ENCODE measurements at regions not wholly inside any gene's neighbourhood (a gene's known extent, or its start where the extent isn't known, plus 50 kb on each side); places are given as distances from the start of the nearest gene placed in this dataset.
A peak's percentile ranks its signal among the peaks of the same experiment; 100 is the strongest.

GRCh38 chr18:54030434-54030833 lies 194.0 kb downstream of the MBD2 start:
- no peak for DNase-seq
- in situ Hi-C loops (cut with MboI; ENCODE audit: low pct_unique_long_range_greater_than_20kb, low sequenced_read_pairs), result no loop called here

GRCh38 chr18:54023471-54023870 lies 201.0 kb downstream of the MBD2 start:
- in situ Hi-C loops (cut with MboI; ENCODE audit: low pct_unique_long_range_greater_than_20kb, low sequenced_read_pairs), result no loop called here
- peak; percentile 41 for DNase-seq

- no peak for DNase-seq
- in situ Hi-C loops (cut with MboI; ENCODE audit: low pct_unique_long_range_greater_than_20kb, low sequenced_read_pairs), result no loop called here
Observed at GRCh38 chr18:54020966-54021365, 203.5 kb downstream of the MBD2 start.

- in situ Hi-C loops (cut with MboI; ENCODE audit: low pct_unique_long_range_greater_than_20kb, low sequenced_read_pairs), result no loop called here
- no peak for DNase-seq
Observed at GRCh38 chr18:54020156-54020745, 204.2 kb downstream of the MBD2 start.

- DNase-seq, result no peak
- in situ Hi-C loops (cut with MboI; ENCODE audit: low pct_unique_long_range_greater_than_20kb, low sequenced_read_pairs), result no loop called here
Observed at GRCh38 chr18:54019641-54020040, 204.8 kb downstream of the MBD2 start.

- no peak for DNase-seq
- in situ Hi-C loops (cut with MboI; ENCODE audit: low pct_unique_long_range_greater_than_20kb, low sequenced_read_pairs), result no loop called here
Observed at GRCh38 chr18:54013452-54013851, 211.0 kb downstream of the MBD2 start.

GRCh38 chr18:54004828-54005227 lies 219.6 kb downstream of the MBD2 start:
- in situ Hi-C loops (cut with MboI; ENCODE audit: low pct_unique_long_range_greater_than_20kb, low sequenced_read_pairs), result no loop called here

GRCh38 chr18:54003195-54003594 lies 221.3 kb downstream of the MBD2 start:
- in situ Hi-C loops (cut with MboI; ENCODE audit: low pct_unique_long_range_greater_than_20kb, low sequenced_read_pairs), result no loop called here
- no peak for DNase-seq

More at GRCh38 chr18:54004828-54005227, 219.6 kb downstream of the MBD2 start:
- DNase-seq, result no peak

GRCh38 chr18:53997064-53997463 lies 227.4 kb downstream of the MBD2 start:
- in situ Hi-C loops (cut with MboI; ENCODE audit: low pct_unique_long_range_greater_than_20kb, low sequenced_read_pairs), result no loop called here
- no peak for DNase-seq

- no peak for DNase-seq
- in situ Hi-C loops (cut with MboI; ENCODE audit: low pct_unique_long_range_greater_than_20kb, low sequenced_read_pairs), result no loop called here
Observed at GRCh38 chr18:53994016-53994415, 230.5 kb downstream of the MBD2 start.

GRCh38 chr18:53991805-53992204 lies 232.7 kb downstream of the MBD2 start:
- no peak for DNase-seq
- in situ Hi-C loops (cut with MboI; ENCODE audit: low pct_unique_long_range_greater_than_20kb, low sequenced_read_pairs), result no loop called here

- DNase-seq, result no peak
- in situ Hi-C loops (cut with MboI; ENCODE audit: low pct_unique_long_range_greater_than_20kb, low sequenced_read_pairs), result no loop called here
Observed at GRCh38 chr18:53991202-53991601, 233.3 kb downstream of the MBD2 start.

GRCh38 chr18:53990485-53990884 lies 234.0 kb downstream of the MBD2 start:
- DNase-seq, result no peak
- in situ Hi-C loops (cut with MboI; ENCODE audit: low pct_unique_long_range_greater_than_20kb, low sequenced_read_pairs), result no loop called here

GRCh38 chr18:53984021-53984420 lies 240.4 kb downstream of the MBD2 start:
- no peak for DNase-seq
- in situ Hi-C loops (cut with MboI; ENCODE audit: low pct_unique_long_range_greater_than_20kb, low sequenced_read_pairs), result no loop called here

- DNase-seq, result no peak
- in situ Hi-C loops (cut with MboI; ENCODE audit: low pct_unique_long_range_greater_than_20kb, low sequenced_read_pairs), result no loop called here
Observed at GRCh38 chr18:53971331-53971730, 253.1 kb downstream of the MBD2 start.

- in situ Hi-C loops (cut with MboI; ENCODE audit: low pct_unique_long_range_greater_than_20kb, low sequenced_read_pairs), result no loop called here
- no peak for DNase-seq
Observed at GRCh38 chr18:53952700-53953099, 271.8 kb downstream of the MBD2 start.

- DNase-seq, result no peak
- in situ Hi-C loops (cut with MboI; ENCODE audit: low pct_unique_long_range_greater_than_20kb, low sequenced_read_pairs), result no loop called here
Observed at GRCh38 chr18:53950545-53950944, 273.9 kb downstream of the MBD2 start.

GRCh38 chr18:53948991-53949390 lies 275.5 kb downstream of the MBD2 start:
- no peak for DNase-seq
- in situ Hi-C loops (cut with MboI; ENCODE audit: low pct_unique_long_range_greater_than_20kb, low sequenced_read_pairs), result no loop called here

GRCh38 chr18:53947092-53947640 lies 277.3 kb downstream of the MBD2 start:
- no peak for DNase-seq
- in situ Hi-C loops (cut with MboI; ENCODE audit: low pct_unique_long_range_greater_than_20kb, low sequenced_read_pairs), result no loop called here

- no peak for DNase-seq
- in situ Hi-C loops (cut with MboI; ENCODE audit: low pct_unique_long_range_greater_than_20kb, low sequenced_read_pairs), result no loop called here
Observed at GRCh38 chr18:53946594-53946993, 277.9 kb downstream of the MBD2 start.

- in situ Hi-C loops (cut with MboI; ENCODE audit: low pct_unique_long_range_greater_than_20kb, low sequenced_read_pairs), result no loop called here
- peak; percentile 16 for DNase-seq
Observed at GRCh38 chr18:53944721-53945120, 279.7 kb downstream of the MBD2 start.
